A673 (cell line): ENCODE measurements at regions not wholly inside any gene's neighbourhood (a gene's known extent, or its start where the extent isn't known, plus 50 kb on each side); places are given as distances from the start of the nearest gene placed in this dataset.
"Not testable (repeated sequence)": the region's sequence is repeated elsewhere in the genome, so short reads cannot be mapped to it uniquely, and the experiment has no call there.

Source experiments
- EZH2 ChIP-seq: fragments of 200-600 bp; sonication (generic); IDR thresholded peaks from 2 replicates; pipeline ENCODE4 v1.6.1; 2017; ENCODE audit warnings: borderline replicate concordance, low read depth, mild to moderate bottlenecking, mixed read lengths, antibody characterized with exemption, low read length; ENCODE audit not compliant: poor library complexity, severe bottlenecking
- TF ChIP-seq, protein P1 (sequence below): fragments of 300-800, 200-600 bp; sonication (generic); conservative IDR thresholded peaks from 2 replicates; pipeline ENCODE4 v1.5.1; 2017; ENCODE audit warnings: low read depth, mild to moderate bottlenecking, antibody characterized with exemption, low read length, moderate library complexity, mixed read lengths

DNA sequence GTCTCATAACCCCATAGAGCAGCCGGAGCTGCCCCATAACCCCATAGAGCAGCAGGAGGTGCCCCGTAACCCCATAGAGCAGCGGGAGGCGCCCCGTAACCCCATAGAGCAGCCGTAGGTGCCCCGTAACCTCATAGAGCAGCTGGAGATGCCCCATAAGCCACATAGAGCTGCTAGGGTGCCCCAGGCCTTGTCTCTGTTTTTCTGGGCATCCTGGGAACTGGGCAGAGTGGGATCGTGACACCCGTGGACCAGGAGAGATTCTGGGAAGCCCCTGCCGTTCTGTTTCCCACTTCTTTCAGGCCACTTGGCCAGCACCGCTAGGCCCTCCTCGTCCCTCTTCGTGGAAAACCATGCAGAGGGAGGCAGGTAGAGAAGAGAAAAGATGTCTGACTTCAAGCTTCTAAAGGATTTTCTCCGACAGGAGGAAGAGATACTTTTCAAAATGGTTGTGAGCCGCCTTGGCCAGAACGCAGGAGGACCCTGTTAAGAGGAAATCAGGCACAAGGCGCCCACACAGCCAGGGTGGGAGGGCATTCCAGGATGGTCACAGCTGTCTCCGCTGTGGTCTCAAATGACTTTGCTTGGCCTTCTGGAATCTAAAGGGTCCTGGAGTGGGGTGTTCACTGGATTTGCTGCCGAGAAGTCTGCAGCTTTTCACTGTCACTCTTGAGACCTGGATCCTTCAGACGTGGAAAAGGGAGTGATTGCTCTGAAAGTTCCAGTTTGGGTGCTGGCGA is 171.8 kb downstream of the NPIPB11 start:
- TF ChIP-seq, protein P1, sequence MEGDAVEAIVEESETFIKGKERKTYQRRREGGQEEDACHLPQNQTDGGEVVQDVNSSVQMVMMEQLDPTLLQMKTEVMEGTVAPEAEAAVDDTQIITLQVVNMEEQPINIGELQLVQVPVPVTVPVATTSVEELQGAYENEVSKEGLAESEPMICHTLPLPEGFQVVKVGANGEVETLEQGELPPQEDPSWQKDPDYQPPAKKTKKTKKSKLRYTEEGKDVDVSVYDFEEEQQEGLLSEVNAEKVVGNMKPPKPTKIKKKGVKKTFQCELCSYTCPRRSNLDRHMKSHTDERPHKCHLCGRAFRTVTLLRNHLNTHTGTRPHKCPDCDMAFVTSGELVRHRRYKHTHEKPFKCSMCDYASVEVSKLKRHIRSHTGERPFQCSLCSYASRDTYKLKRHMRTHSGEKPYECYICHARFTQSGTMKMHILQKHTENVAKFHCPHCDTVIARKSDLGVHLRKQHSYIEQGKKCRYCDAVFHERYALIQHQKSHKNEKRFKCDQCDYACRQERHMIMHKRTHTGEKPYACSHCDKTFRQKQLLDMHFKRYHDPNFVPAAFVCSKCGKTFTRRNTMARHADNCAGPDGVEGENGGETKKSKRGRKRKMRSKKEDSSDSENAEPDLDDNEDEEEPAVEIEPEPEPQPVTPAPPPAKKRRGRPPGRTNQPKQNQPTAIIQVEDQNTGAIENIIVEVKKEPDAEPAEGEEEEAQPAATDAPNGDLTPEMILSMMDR, result not testable (repeated sequence)
- TF ChIP-seq EZH2, result not testable (repeated sequence)
